Endothelial cell of umbilical vein (primary cell): ENCODE measurements at regions not wholly inside any gene's neighbourhood (a gene's known extent, or its start where the extent isn't known, plus 50 kb on each side); places are given as distances from the start of the nearest gene placed in this dataset.

ENCODE experiments used
- BruUV-seq: library from RNA; stranded (reverse); fragments of 400-500 nt; replicated peaks from 2 replicates; lab custom pipeline; 2021; lab: Mats Ljungman, UMichigan
- CTCF ChIA-PET: fragments of 300-600, 350-600 bp; sonication (Branson Sonifier 250); formaldehyde crosslinking; loops from one replicate; lab custom pipeline; 2021; ENCODE audit warnings: antibody characterized with exemption, inconsistent platforms; lab: Charles Lee
- POLR2A ChIA-PET: fragments of 300-600, 350-600 bp; sonication (Branson Sonifier 250); formaldehyde crosslinking; loops from one replicate; lab custom pipeline; 2021; ENCODE audit warnings: antibody characterized with exemption, inconsistent platforms; lab: Charles Lee
- DNase-seq: peaks from one replicate; pipeline ENCODE4 v3.0.0-alpha.2; 2011; ENCODE audit warnings: low read depth, low spot score
- FAIRE-seq: peaks from 2 replicates; lab custom pipeline; 2011; peaks lifted over from hg19 to GRCh38; lab: Jason Lieb, UNC
- H2AFZ ChIP-seq: 2 replicates; pipeline ENCODE4 v1.6.0; 2012; ENCODE audit warnings: low read depth, low read length, control low read depth, inconsistent platforms
- H3K27ac ChIP-seq: 2 replicates; pipeline ENCODE4 v1.5.1; 2011; ENCODE audit warnings: low read depth, mild to moderate bottlenecking, control low read depth, low read length, moderate library complexity; ENCODE audit not compliant: insufficient read depth
- H3K27me3 ChIP-seq, 2 experiments: 2 replicates each; pipeline versions ENCODE4 v1.6.0 to v1.6.1; 2011; ENCODE audit warnings: low read length in 2 of 2, mixed read lengths in 1 of 2; ENCODE audit not compliant: control insufficient read depth in 2 of 2, insufficient read depth in 2 of 2
- H3K36me3 ChIP-seq, 2 experiments: 2 replicates in 1 of 2; 3 replicates in 1 of 2; pipeline ENCODE4 v1.5.1; 2011; ENCODE audit warnings: low read length in 2 of 2, mild to moderate bottlenecking in 1 of 2, moderate library complexity in 1 of 2; ENCODE audit not compliant: control insufficient read depth in 2 of 2, insufficient read depth in 2 of 2; ENCODE audit errors: extremely low read depth in 1 of 2
- H3K4me1 ChIP-seq: 3 replicates; pipeline ENCODE4 v1.5.1; 2011; ENCODE audit warnings: mild to moderate bottlenecking, low read length; ENCODE audit not compliant: control insufficient read depth, insufficient read depth; ENCODE audit errors: extremely low read depth
- H3K4me2 ChIP-seq: 2 replicates; pipeline ENCODE4 v1.6.1; 2011; ENCODE audit warnings: low read length, control low read depth, mixed read lengths; ENCODE audit not compliant: insufficient read depth
- H3K4me3 ChIP-seq, 3 experiments: fragments of 200-600 bp in 1 of 3; sonication (generic), shearing (Covaris generic) in 1 of 3; replicated peaks in 1 of 3; 2 replicates each; pipeline ENCODE4 v1.5.1; 2011 to 2016; ENCODE audit warnings: control low read depth in 3 of 3, low read length in 3 of 3, mild to moderate bottlenecking in 2 of 3, inconsistent platforms in 1 of 3, low read depth in 1 of 3, moderate library complexity in 1 of 3; ENCODE audit not compliant: insufficient read depth in 1 of 3
- H3K79me2 ChIP-seq: 2 replicates; pipeline ENCODE4 v1.6.0; 2012; ENCODE audit warnings: low read length, inconsistent platforms; ENCODE audit not compliant: control insufficient read depth, insufficient read depth
- H3K9ac ChIP-seq: replicated peaks from 2 replicates; pipeline ENCODE3; 2011; ENCODE audit warnings: low read length, control low read depth; ENCODE audit not compliant: insufficient read depth; ENCODE audit errors: extremely low read depth
- H3K9me1 ChIP-seq: replicated peaks from 3 replicates; pipeline ENCODE4 v1.6.0; 2011; ENCODE audit warnings: mild to moderate bottlenecking, low read length; ENCODE audit not compliant: control insufficient read depth, insufficient read depth; ENCODE audit errors: extremely low read depth
- H3K9me3 ChIP-seq: replicated peaks from 2 replicates; pipeline ENCODE4 v1.5.1; 2012; ENCODE audit warnings: low read length, inconsistent platforms; ENCODE audit not compliant: control insufficient read depth, insufficient read depth
- H4K20me1 ChIP-seq: replicated peaks from 2 replicates; pipeline ENCODE3; 2011; ENCODE audit warnings: mild to moderate bottlenecking, low read length; ENCODE audit not compliant: control insufficient read depth, insufficient read depth; ENCODE audit errors: extremely low read depth
- EZH2 ChIP-seq: IDR thresholded peaks from 2 replicates; pipeline ENCODE4 v1.6.1; 2012; ENCODE audit warnings: borderline replicate concordance, low read depth, mild to moderate bottlenecking, moderate library complexity, low read length, inconsistent platforms; ENCODE audit not compliant: severe bottlenecking
- FOS ChIP-seq: IDR thresholded peaks from 2 replicates; pipeline ENCODE4 v1.6.1; 2011; ENCODE audit warnings: mild to moderate bottlenecking, low read length, moderate library complexity, borderline replicate concordance; ENCODE audit not compliant: insufficient read depth
- GATA2 ChIP-seq: IDR thresholded peaks from 2 replicates; pipeline ENCODE4 v1.7.0; 2011; ENCODE audit warnings: low read depth, mild to moderate bottlenecking, moderate library complexity, mixed read lengths, low read length; ENCODE audit not compliant: insufficient read length, insufficient read depth
- JUN ChIP-seq: IDR thresholded peaks from 2 replicates; pipeline ENCODE4 v1.6.1; 2011; ENCODE audit warnings: borderline replicate concordance, low read depth; ENCODE audit not compliant: insufficient read length, insufficient read depth
- MYC ChIP-seq: IDR thresholded peaks from one replicate; pipeline ENCODE4 v1.6.1; 2011; ENCODE audit warnings: mild to moderate bottlenecking, low read depth, low read length
- POLR2A ChIP-seq: IDR thresholded peaks from 2 replicates; pipeline ENCODE4 v1.6.1; 2012; ENCODE audit warnings: low read depth, mild to moderate bottlenecking, control low read depth, low read length
- POLR2AphosphoS5 ChIP-seq: IDR thresholded peaks from 2 replicates; pipeline ENCODE4 v1.6.1; 2012; ENCODE audit warnings: low read depth, mild to moderate bottlenecking, control low read depth, low read length, moderate library complexity; ENCODE audit not compliant: insufficient read depth
- dilution Hi-C: fragments of 300-500 bp; cut with MboI; formaldehyde crosslinking; loops from one replicate; pipeline ENCODE4 v1.15.0; 2019; ENCODE audit warnings: low sequenced_read_pairs; ENCODE audit not compliant: extremely low pct_ligation_motif_present
- intact Hi-C: fragments of 100-400 bp; cut with micrococcal nuclease; formaldehyde crosslinking; loops from one replicate; pipeline ENCODE4 v1.10.0; 2022
- TF ChIP-seq, protein P1 (sequence below), 2 donors: IDR thresholded peaks; 1 replicate in 1 of 2; 2 replicates in 1 of 2; pipeline ENCODE4 v1.5.1; 2011; ENCODE audit warnings: low read length in 2 of 2, mild to moderate bottlenecking in 2 of 2, moderate library complexity in 2 of 2, control low read depth in 1 of 2, inconsistent platforms in 1 of 2, low read depth in 1 of 2; ENCODE audit not compliant: insufficient read depth in 1 of 2; ENCODE audit errors: extremely low read depth in 1 of 2
- TF ChIP-seq, protein P2 (sequence below): IDR thresholded peaks from 2 replicates; pipeline ENCODE4 v1.6.1; 2011; ENCODE audit not compliant: insufficient read depth, insufficient read length

DNA sequence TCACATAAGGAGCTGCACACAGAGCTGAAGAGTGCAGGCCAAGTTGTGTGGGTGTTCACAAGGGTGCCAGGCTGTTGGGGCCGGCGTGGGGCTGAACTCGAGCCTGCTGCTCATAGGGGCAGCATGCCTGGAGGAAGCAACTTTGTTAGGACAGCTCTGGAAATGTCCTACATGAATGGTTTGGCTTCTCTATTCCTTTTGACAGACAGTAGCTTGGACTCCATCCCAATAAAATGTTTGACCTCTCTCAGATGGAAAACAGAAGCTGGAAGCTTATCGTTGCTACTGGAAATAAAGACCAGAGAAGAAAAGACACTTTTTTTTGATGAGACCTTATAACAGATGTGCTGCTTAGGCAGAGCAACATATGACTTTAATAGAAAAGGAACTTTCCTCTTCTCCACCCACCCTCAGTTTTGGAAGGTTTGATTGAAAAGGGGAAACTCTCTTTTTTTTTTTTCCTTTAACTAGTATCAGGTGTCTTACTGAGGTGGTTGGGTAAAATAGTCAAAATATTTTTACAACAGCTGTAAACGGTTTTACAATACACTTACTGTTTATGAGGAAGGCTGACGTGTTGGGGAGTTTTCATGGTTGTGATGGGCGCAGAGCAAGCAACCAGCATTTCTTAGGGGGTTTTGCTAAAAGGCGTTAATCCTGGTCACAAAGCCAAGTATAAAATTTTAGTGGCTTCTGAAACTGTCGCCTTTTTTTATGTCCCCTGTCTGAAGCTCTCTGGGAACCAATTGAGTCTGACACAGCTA lies 80.7 kb upstream of the EEF1E1 start:
- Histone ChIP-seq H3K27me3 (no peaks in the 10 kb centered on the region), H3K9me1 (no peaks in the 10 kb centered on the region), H3K4me2 (no peak overlapping the region), H4K20me1 (no peaks in the 10 kb centered on the region), H3K27ac (no peak overlapping the region), H3K9me3 (no peaks in the 10 kb centered on the region), H3K4me3 (no peak overlapping the region), H2AFZ (peak overlapping the region; percentile 47), H3K4me1 (peaks cover 10% of the 10 kb centered on the region), H3K9ac (no peak overlapping the region), H3K36me3 (no peaks in the 10 kb centered on the region), H3K79me2 (no peaks in the 10 kb centered on the region)
- POLR2A ChIA-PET = no interaction called here
- dilution Hi-C loops = no loop called here
- CTCF ChIA-PET = interaction anchor here (1.0 to 3.6 kb wide), 2 partner anchors 11 to 36 kb away, joined by 3 to 10 read pairs; no protein-coding TSS in a partner anchor
- DNase-seq = no peak
- intact Hi-C loops = no loop called here
- no TSS peak for BruUV-seq
- no peak for TF ChIP-seq POLR2A
- no peak for TF ChIP-seq POLR2AphosphoS5
- TF ChIP-seq EZH2 = no peak
- TF ChIP-seq GATA2 = no peak
- TF ChIP-seq, protein P1, sequence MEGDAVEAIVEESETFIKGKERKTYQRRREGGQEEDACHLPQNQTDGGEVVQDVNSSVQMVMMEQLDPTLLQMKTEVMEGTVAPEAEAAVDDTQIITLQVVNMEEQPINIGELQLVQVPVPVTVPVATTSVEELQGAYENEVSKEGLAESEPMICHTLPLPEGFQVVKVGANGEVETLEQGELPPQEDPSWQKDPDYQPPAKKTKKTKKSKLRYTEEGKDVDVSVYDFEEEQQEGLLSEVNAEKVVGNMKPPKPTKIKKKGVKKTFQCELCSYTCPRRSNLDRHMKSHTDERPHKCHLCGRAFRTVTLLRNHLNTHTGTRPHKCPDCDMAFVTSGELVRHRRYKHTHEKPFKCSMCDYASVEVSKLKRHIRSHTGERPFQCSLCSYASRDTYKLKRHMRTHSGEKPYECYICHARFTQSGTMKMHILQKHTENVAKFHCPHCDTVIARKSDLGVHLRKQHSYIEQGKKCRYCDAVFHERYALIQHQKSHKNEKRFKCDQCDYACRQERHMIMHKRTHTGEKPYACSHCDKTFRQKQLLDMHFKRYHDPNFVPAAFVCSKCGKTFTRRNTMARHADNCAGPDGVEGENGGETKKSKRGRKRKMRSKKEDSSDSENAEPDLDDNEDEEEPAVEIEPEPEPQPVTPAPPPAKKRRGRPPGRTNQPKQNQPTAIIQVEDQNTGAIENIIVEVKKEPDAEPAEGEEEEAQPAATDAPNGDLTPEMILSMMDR (IDR thresholded peaks at IDR 0.05; ENCODE audit: extremely low read depth in 1 of 2, insufficient read depth in 1 of 2, low read depth in 1 of 2, low read length in 2 of 2) = no peak
- TF ChIP-seq, protein P2, sequence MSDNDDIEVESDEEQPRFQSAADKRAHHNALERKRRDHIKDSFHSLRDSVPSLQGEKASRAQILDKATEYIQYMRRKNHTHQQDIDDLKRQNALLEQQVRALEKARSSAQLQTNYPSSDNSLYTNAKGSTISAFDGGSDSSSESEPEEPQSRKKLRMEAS = no peak
- TF ChIP-seq MYC = no peak
- no peak for TF ChIP-seq JUN
- no peak for TF ChIP-seq FOS
- no peak for FAIRE-seq
